NB4 (cell line): ENCODE measurements at regions not wholly inside any gene's neighbourhood (a gene's known extent, or its start where the extent isn't known, plus 50 kb on each side); places are given as distances from the start of the nearest gene placed in this dataset.

Experiments used
- DNase-seq: peaks from one replicate; pipeline ENCODE4 v3.0.0; 2010; ENCODE audit warnings: low read depth
- H3K4me3 ChIP-seq: one replicate; pipeline ENCODE4 v1.5.1; 2011; ENCODE audit warnings: mild to moderate bottlenecking, low read depth, low read length, moderate library complexity
- CTCF ChIP-seq: IDR thresholded peaks from one replicate; pipeline ENCODE4 v1.5.1; 2012; ENCODE audit warnings: low read depth, low read length
- MYC ChIP-seq: IDR thresholded peaks from 2 replicates; pipeline ENCODE4 v1.6.1; 2011; ENCODE audit warnings: low read depth, low read length
- POLR2A ChIP-seq: IDR thresholded peaks from 2 replicates; pipeline ENCODE4 v1.6.1; 2011; ENCODE audit warnings: mild to moderate bottlenecking; ENCODE audit not compliant: insufficient read length; ENCODE audit errors: extremely low read depth
- TF ChIP-seq, protein P1 (sequence below): IDR thresholded peaks from 2 replicates; pipeline ENCODE4 v1.6.1; 2011; ENCODE audit warnings: low read depth, low read length

GRCh38 chr2:67534745-67535144, 137.6 kb downstream of the ETAA1 start:
- DNase-seq = no peak
- H3K4me3 ChIP-seq = no peak overlapping the region
- TF ChIP-seq CTCF = no peak
- TF ChIP-seq, protein P1, sequence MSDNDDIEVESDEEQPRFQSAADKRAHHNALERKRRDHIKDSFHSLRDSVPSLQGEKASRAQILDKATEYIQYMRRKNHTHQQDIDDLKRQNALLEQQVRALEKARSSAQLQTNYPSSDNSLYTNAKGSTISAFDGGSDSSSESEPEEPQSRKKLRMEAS = no peak
- TF ChIP-seq POLR2A = no peak
- no peak for TF ChIP-seq MYC

DNA sequence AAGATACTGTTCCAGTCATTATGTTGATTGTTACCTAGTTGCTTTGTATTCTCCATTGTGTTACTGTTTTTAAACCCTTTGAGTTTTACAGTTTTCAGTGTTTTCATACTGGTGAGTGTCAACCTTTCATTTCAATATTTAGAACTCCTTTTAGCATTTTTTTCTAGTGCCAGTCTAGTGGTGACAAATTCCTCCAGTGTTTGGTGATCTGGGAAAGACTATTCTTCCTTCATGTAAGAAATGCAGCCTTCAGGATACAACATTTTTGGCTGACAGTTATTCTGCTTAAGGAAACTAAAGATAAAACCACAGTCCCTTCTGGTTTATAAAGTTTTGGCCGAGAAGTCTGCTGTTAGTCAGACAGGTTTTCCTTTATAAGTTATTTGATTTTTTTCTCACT, 143.8 kb downstream of the ETAA1 start:
- TF ChIP-seq MYC (no peak), POLR2A (no peak), CTCF (no peak)
- TF ChIP-seq, protein P1 = no peak
- no peak for DNase-seq

GRCh38 chr2:67544286-67544685, 147.2 kb downstream of the ETAA1 start:
- TF ChIP-seq POLR2A = no peak
- TF ChIP-seq, protein P1 = no peak
- no peak for TF ChIP-seq MYC
- TF ChIP-seq CTCF = no peak
- H3K4me3 ChIP-seq = no peak overlapping the region
- DNase-seq = no peak

More for the DNA sequence above, 143.8 kb downstream of the ETAA1 start:
- no peak overlapping the region for H3K4me3 ChIP-seq

GRCh38 chr2:67548317-67549201, 151.4 kb downstream of the ETAA1 start:
- no peak for DNase-seq
- TF ChIP-seq, protein P1 = no peak
- TF ChIP-seq CTCF (no peak), MYC (no peak), POLR2A (no peak)
- no peak overlapping the region for H3K4me3 ChIP-seq

- no peak for DNase-seq
- TF ChIP-seq, protein P1 = no peak
- TF ChIP-seq CTCF (no peak), MYC (no peak), POLR2A (no peak)
These were observed 162.0 kb downstream of the ETAA1 start for GRCh38 chr2:67559156-67559555.

More at GRCh38 chr2:67559156-67559555, 162.0 kb downstream of the ETAA1 start:
- H3K4me3 ChIP-seq = no peak overlapping the region
